NCI-H510A treated with DMSO at 0.1 percent for 48 hours (cell line): ENCODE measurements at regions not wholly inside any gene's neighbourhood (a gene's known extent, or its start where the extent isn't known, plus 50 kb on each side); places are given as distances from the start of the nearest gene placed in this dataset.
"Not testable (repeated sequence)": the region's sequence is repeated elsewhere in the genome, so short reads cannot be mapped to it uniquely, and the experiment has no call there.

ENCODE experiments used
- DNase-seq: peaks from one replicate; lab custom pipeline; 2025; lab: John Stamatoyannopoulos, UW

- DNase-seq, result no peak
These were observed 76.5 kb downstream of the SLC2A10 start for GRCh38 chr20:46785958-46786357.

- no peak for DNase-seq
These were observed 77.1 kb downstream of the SLC2A10 start for GRCh38 chr20:46786566-46786965.

DNA sequence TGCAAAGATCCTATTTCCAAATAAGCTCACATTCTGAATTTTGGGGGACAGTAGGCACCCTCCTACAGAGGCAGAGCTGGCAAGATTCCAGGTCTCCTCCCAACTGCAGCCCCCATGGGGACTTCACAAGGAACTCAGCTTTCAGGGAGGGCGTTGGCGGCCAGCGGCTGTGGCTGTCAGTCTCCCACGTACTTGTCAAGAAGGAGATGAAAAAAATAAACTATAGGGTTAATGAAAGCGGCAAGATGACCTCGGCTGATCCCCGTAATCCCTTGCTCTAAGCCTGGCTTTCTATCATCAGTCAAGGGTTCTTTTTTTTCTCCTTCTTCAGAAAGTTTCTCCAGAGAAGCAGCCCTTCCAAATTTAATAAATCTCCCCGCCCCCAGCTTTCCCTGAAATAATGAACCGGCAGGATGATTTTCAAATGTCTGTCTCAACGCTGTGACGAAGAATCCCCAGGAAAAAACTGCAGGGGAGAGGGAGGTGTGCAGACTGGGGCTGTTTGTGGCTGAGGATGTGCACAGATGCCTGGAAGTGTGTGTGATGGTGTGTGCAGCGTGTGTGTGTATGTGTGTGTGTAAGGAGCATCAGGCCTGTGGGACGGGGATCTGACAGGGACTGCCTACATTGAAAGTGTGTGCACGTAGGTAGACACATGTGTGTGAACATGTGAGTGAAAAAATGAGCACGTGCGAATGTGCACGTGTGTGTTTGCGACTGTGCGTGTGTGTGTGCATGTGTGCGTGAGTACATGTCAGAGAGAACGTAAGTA lies 78.7 kb downstream of the SLC2A10 start:
- no peak for DNase-seq

- not testable (repeated sequence) for DNase-seq
These were observed 79.3 kb downstream of the SLC2A10 start for GRCh38 chr20:46788763-46789091.

GRCh38 chr20:46789339-46790028 lies 80.0 kb downstream of the SLC2A10 start:
- DNase-seq, result no peak

DNA sequence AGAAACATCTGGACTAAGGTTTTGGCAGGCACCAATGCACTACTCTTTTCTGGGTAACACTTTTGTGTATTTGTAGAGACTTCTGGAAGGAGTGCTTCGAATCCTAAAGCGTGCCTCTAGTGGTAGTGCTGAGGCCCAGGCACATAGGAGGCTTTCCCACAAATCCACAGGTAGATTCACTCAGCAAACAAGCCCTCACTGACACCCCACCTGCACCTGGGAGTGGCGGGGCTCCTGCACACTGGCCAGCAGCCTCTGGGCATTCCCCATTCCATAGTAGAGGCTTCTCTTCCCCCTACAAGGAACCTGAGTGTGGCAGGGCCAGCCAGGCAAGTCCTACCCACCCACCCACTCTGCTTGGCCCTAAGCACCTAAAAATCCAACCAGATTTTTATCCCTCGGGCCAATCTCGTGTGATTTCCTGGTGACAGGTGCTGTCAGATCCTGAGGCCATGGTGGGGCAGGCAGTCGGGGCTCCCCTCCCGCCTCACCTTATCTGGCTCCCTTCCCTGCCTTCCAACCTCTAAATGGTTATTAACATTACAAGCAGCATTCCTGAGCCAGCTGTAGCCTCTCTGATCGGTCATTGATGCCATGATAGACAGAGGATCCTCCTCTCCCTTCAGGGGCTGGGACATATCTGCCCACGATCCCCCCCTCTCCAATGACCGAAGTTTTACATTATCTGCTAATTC lies 82.4 kb downstream of the SLC2A10 start:
- no peak for DNase-seq

DNA sequence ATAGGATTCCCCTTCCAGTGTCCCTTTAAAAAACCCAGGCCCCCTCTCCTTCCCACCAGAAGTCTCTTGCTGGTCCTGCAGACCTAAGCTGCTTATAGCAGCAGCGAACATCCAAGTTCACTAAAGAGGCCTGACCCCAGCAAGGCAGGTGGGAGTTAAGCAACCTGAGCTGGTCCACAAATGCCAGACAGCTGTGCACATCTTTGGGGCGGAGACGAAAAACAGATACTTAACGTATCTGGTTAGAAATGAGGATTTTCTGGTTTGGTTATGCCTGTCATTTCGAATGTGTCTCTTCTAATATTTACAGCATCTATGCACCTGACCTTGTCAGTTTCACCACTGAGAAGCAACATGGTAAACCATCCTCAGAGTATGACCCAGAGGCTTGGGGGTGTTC lies 87.8 kb downstream of the SLC2A10 start:
- no peak for DNase-seq

- no peak for DNase-seq
These were observed 89.0 kb downstream of the SLC2A10 start for GRCh38 chr20:46798430-46798829.

DNA sequence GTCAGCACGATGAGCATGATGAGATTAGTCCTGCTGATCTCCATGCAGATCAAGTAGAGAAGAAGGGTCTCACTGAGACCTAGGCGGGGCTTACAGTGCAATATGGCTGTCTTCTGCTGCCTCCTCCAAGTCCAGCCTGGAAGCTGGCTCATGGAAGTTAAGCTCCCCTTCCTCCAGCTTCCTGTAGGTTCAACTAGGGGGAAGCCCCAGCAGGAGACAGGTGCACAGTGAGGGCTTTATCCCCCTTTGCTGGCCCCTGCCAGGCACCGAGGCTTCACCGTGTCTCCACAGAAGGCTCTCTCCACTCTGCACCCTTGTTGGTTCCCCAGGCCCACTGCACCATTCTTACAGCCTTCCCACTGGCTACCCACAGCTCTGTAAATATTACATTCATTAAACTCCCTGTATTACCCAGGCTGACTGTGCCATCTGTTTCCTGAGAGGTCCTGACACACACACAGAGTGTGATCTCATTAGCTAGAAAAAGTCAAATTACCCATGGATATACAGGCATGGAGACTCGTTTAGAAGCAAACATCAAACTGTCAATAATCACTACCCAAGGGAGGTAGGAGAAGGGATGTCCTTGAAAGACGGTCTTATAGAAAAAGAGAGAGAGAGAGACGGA lies 90.4 kb downstream of the SLC2A10 start:
- DNase-seq, result peak; percentile 17

- DNase-seq, result no peak
These were observed 91.0 kb downstream of the SLC2A10 start for GRCh38 chr20:46800409-46800804.

DNA sequence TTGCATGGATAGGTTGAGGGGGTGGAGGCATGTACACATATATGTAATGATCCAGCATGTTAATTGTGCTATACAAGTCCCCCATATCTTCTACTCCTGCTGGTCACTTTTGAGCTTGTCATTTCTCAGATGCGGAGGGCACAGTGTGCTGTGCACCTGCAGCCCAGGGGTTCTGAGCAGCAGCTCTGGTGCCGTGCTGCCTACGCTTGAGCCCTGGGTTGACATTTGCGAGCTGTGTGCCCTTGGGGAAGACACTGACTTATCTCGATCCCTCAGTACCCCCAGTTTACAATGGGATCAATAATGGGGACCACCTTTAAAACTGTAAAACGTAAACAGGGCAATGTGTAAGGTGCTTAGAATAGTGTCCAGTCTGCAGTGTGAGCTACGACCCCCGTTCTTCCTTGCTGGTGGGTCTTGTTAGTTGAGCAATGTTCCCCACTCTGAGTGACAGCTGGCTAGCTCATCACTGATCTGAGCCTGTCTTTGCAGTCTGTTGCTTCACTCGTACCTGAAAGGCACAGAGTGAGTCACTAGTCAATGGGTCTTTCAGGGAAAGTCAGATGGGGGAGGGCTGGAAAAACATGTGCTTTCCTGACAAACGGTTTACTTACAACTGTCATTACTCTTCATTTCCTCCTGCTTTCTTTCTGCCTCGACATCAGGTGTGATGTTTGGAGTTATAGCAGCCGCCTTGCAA lies 91.7 kb downstream of the SLC2A10 start:
- no peak for DNase-seq

- DNase-seq, result no peak
These were observed 91.9 kb upstream of the EYA2 start for GRCh38 chr20:46802722-46803121.

DNA sequence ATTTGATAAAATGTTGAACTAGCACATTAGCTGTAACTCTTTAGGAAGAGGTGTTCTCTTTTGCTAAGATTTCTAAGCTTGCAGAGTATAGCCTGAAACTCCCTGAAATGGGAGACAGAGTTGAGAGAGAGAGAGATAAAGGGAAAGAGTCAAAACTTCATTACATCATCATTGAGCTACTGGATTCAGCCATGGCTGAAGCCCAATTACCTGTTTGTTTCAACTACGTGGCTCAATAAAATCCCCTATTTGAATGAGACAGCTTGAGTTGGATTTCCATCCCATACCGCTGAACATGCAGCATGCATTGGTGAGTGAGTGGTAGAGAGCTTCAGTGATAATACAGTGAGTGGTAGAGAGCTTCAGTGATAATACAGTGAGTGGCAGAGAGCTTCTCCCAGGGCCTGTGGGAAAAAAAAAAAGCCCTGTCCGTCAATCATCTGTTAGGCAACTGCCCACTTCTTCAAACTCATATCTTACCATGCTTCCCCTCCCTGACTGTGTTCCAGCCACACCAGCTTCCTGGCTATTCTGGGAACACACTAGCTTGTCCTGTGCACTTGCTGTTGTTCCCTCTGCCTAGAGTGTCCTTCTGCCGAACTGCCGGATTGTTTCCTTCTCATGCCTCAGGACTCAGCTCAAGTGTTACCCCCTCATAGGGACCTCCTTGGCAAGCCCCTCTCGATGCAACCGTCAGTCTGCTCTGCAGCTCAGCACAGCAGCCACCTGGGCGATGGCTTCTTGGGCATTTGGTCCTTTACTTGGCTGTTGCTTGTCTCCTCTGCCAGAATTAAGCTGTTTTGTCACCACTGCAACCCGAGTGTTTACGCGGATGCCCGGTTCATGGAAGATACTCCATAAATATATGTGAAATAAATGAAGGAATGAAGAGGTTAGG lies 91.3 kb upstream of the EYA2 start:
- DNase-seq, result no peak

- DNase-seq, result no peak
These were observed 90.5 kb upstream of the EYA2 start for GRCh38 chr20:46804126-46804525.

GRCh38 chr20:46805836-46806235 lies 88.8 kb upstream of the EYA2 start:
- no peak for DNase-seq

- no peak for DNase-seq
These were observed 86.6 kb upstream of the EYA2 start for GRCh38 chr20:46807998-46808397.

DNA sequence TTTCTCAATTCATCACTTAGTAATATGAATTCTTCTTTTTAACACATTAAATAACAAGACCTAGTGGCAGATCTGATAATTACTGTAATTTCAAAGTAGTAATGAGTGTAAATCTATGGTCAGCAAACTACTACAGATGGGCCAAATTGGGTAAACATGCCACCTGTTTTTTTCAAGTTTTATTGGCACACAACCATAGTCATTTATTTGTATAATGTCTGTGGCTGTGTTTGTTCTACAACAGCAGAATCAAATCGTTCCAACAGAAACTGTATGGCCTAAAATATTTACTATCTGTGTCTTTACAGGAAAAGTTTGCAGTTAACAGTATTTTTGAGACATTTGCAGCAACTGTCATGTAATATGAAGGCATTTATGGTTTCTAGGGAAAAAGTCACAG lies 86.1 kb upstream of the EYA2 start:
- DNase-seq, result no peak

- DNase-seq, result peak; percentile 35
These were observed 84.8 kb upstream of the EYA2 start for GRCh38 chr20:46809706-46810360.

DNA sequence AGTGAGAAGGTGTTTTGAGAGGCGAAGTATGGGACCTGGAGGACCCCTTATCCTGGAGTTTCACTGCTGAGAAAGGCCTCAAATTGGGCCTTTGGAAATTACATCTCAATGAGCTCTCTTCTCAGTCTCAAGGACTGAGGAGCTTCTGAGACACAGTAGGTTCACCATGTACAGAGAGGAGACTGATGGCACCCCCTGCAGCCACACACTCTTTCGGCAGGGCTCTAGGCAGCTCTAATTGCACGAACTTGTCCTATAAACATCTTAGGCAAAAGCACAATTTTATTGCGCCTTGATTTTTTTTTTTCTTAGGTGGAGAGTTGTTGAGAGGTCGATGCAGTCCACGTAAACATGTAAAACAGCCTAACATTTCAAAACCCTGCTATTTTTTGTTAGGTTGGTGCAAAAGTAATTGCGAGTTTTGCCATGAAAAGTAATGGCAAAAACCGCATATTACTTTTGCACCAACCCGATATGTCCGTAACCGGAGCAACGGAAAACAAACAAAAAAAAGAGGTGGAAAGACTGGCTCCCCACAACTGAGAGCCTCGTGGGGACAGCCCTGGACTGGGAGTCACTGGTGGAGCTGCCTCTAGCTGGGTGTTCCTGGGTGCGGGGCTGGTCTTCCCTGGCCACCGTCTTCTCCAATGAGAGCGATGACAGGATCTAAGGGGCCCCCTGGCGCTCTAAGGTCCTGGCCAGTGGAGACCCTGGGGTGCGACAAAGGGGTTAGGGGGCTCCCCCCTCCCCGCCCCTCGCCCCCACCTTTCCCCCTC lies 84.0 kb upstream of the EYA2 start:
- DNase-seq, result peak; percentile 65
